Epithelial cell of esophagus (primary cell): ENCODE measurements at regions not wholly inside any gene's neighbourhood (a gene's known extent, or its start where the extent isn't known, plus 50 kb on each side); places are given as distances from the start of the nearest gene placed in this dataset.

Experiments used
- DNase-seq: peaks from one replicate; pipeline ENCODE4 v3.0.0; 2010; ENCODE audit warnings: low read depth
- H3K4me3 ChIP-seq: 2 replicates; pipeline ENCODE4 v1.5.1; 2011; ENCODE audit warnings: mild to moderate bottlenecking, low read length, control low read depth
- TF ChIP-seq, protein P1 (sequence below): IDR thresholded peaks from 2 replicates; pipeline ENCODE4 v1.5.1; 2011; ENCODE audit warnings: low read depth, mild to moderate bottlenecking, low read length, control low read depth, inconsistent platforms; ENCODE audit not compliant: insufficient read depth; ENCODE audit errors: missing control alignments

DNA sequence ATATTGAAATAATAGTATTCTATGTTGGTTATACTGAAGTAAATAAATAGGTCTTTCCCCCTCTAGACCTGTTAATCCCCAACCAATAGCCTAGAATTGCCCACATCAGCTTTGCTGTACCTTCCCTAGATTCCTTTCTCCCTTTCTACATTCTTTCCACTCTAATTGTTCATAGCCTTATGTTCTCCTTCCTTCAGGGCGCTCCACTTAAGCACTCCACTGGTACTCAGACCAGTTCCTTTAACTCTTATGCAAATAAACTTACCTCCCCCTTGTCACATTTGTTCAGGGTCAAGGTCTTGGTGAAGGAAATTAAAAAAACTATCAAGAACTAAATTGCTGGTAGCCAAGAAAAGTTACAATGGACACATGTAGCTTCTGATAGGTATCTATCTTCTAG lies 294.8 kb downstream of the UTP18 start:
- no peak for DNase-seq
- no peak overlapping the region for H3K4me3 ChIP-seq
- TF ChIP-seq, protein P1, sequence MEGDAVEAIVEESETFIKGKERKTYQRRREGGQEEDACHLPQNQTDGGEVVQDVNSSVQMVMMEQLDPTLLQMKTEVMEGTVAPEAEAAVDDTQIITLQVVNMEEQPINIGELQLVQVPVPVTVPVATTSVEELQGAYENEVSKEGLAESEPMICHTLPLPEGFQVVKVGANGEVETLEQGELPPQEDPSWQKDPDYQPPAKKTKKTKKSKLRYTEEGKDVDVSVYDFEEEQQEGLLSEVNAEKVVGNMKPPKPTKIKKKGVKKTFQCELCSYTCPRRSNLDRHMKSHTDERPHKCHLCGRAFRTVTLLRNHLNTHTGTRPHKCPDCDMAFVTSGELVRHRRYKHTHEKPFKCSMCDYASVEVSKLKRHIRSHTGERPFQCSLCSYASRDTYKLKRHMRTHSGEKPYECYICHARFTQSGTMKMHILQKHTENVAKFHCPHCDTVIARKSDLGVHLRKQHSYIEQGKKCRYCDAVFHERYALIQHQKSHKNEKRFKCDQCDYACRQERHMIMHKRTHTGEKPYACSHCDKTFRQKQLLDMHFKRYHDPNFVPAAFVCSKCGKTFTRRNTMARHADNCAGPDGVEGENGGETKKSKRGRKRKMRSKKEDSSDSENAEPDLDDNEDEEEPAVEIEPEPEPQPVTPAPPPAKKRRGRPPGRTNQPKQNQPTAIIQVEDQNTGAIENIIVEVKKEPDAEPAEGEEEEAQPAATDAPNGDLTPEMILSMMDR = no peak

DNA sequence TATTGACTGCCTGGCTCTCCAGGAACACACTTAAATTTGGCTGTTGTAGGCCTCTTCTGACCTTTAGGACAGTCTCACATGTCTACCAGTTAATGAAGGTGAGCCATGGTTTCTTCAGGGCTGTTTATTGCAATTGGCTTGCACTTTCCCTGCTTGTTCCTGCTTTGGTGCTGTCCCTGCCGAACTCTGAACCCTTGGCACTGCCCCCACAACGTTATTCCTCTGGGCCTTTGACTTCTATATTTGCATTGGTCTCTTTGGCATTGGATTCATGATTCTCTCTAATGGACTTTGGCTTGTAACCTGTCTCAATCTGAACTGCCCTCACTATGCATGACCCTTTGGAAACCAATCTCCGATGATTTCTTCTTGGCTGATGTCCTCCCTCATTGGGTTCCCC lies 299.4 kb downstream of the UTP18 start:
- DNase-seq = no peak
- no peak overlapping the region for H3K4me3 ChIP-seq
- TF ChIP-seq, protein P1 = no peak

DNA sequence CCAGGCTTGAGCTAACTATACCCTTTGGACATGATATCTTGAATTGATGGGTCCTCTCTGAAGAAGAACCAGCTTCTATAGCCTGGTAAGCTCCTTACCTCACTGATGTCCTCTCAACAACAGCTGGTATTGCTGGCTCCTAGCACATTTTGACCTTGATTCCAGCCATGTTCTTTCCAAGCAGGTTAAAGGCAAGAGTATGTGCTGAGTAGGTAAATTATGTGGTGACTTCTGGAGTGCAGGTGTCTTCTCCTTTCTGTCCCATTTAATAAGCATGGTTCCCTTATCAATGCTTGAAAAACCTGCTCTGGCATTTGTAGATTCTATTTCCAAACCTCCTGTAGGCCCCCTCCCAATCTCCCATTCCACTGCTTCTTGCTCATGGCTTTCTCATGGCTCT lies 300.1 kb downstream of the UTP18 start:
- H3K4me3 ChIP-seq = no peak overlapping the region
- TF ChIP-seq, protein P1 = no peak
- DNase-seq = no peak

DNA sequence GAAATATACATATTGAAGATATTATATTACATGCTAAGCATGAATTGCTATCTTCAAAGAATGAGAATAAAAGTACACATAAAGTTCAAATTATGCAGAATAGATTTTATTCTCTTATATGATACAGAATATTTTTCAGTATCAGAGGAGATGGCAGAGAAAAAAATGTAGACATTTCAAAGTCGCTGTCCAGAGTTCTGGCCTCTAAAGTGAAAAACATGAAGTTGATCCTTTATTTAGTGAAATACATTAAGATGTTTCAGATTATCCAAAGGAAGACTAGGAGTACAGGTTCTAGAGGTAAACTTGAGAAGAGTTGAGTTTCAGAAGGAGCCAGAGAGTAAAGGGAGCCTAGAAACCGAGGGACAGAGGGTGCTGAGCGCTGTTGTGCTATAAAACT lies 303.6 kb downstream of the UTP18 start:
- no peak for DNase-seq
- TF ChIP-seq, protein P1 = no peak
- H3K4me3 ChIP-seq = no peak overlapping the region

DNA sequence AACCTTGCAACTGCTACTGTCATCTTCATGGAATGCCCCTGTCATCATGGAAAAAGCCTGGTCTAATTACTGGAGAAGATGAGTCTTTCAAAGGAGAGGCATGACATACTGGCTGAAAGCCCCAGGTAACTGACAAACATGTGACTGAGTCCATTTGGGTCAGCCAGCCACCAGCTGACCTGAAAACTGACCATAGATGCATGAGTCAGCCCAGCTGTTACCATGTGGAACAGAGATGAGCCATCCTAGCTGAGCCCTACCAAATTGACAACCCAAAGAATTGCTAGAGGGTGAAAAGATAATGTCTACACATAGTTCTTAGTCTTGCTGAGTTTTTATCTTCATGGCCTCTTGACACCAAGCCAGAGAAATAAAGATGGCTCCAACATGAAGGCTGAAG lies 311.8 kb downstream of the UTP18 start:
- DNase-seq = no peak

More for the DNA sequence above, 311.8 kb downstream of the UTP18 start:
- TF ChIP-seq, protein P1 = no peak
- no peak overlapping the region for H3K4me3 ChIP-seq
